SK-N-SH (cell line): ENCODE measurements at regions not wholly inside any gene's neighbourhood (a gene's known extent, or its start where the extent isn't known, plus 50 kb on each side); places are given as distances from the start of the nearest gene placed in this dataset.
A peak's percentile ranks its signal among the peaks of the same experiment; 100 is the strongest.

Source experiments
- CTCF ChIA-PET: fragments of 300-600, 350-600 bp; formaldehyde crosslinking; extraction: SDS; loops from one replicate; lab custom pipeline; 2021; lab: Yijun Ruan, JAX
- POLR2A ChIA-PET: fragments of 350-600 bp; sonication (Branson Sonifier 250); formaldehyde crosslinking; extraction: SDS; loops from one replicate; lab custom pipeline; 2020; ENCODE audit warnings: antibody characterized with exemption, inconsistent platforms; lab: Yijun Ruan, JAX
- DNase-seq: peaks from one replicate; pipeline ENCODE4 v3.0.0; 2012
- H2AFZ ChIP-seq: fragments of 200-600 bp; sonication (generic); 2 replicates; pipeline ENCODE4 v1.8.1; 2016; ENCODE audit warnings: antibody characterized with exemption, mild to moderate bottlenecking, low read depth
- H3F3A ChIP-seq: fragments of 200-600 bp; sonication (generic); replicated peaks from 2 replicates; pipeline ENCODE3; 2016; ENCODE audit warnings: antibody characterized with exemption, mild to moderate bottlenecking; ENCODE audit not compliant: insufficient read depth
- H3K27ac ChIP-seq, 2 experiments: fragments of 200-500 bp in 1 of 2; fragments of 200-600 bp in 1 of 2; sonication (Bioruptor generic) in 1 of 2; sonication (generic), shearing (Covaris generic) in 1 of 2; 2 replicates each; pipeline versions ENCODE4 v1.5.1 to v1.6.1; 2014 to 2016; ENCODE audit warnings: low read depth in 2 of 2, inconsistent platforms in 1 of 2, low read length in 1 of 2, mild to moderate bottlenecking in 1 of 2, mixed read lengths in 1 of 2
- H3K27me3 ChIP-seq: fragments of 200-600 bp; sonication (generic), shearing (Covaris generic); 2 replicates; pipeline ENCODE4 v1.6.1; 2016; ENCODE audit warnings: mixed run types; ENCODE audit not compliant: insufficient read depth
- H3K36me3 ChIP-seq, 2 experiments: fragments of 200-500 bp in 1 of 2; fragments of 200-600 bp in 1 of 2; sonication (Bioruptor generic) in 1 of 2; sonication (generic) in 1 of 2; replicated peaks in 1 of 2; 2 replicates each; pipeline versions ENCODE3 to v1.5.1; 2014 to 2016; ENCODE audit warnings: low read length in 1 of 2, mild to moderate bottlenecking in 1 of 2; ENCODE audit not compliant: insufficient read depth in 2 of 2, control insufficient read depth in 1 of 2
- H3K4me1 ChIP-seq, 2 experiments: fragments of 200-500 bp in 1 of 2; fragments of 200-600 bp in 1 of 2; sonication (Bioruptor generic) in 1 of 2; sonication (generic), shearing (Covaris generic) in 1 of 2; 2 replicates each; pipeline versions ENCODE4 v1.5.1 to v1.6.1; 2014 to 2016; ENCODE audit warnings: low read depth in 1 of 2, low read length in 1 of 2, mixed run types in 1 of 2; ENCODE audit not compliant: insufficient read depth in 2 of 2, control insufficient read depth in 1 of 2
- H3K4me2 ChIP-seq: fragments of 200-600 bp; sonication (generic), shearing (Covaris generic); 2 replicates; pipeline ENCODE4 v1.6.1; 2017; ENCODE audit warnings: mixed run types
- H3K4me3 ChIP-seq, 2 experiments: fragments of 200-500 bp in 1 of 2; fragments of 200-600 bp in 1 of 2; sonication (Bioruptor generic) in 1 of 2; sonication (generic), shearing (Covaris generic) in 1 of 2; 2 replicates each; pipeline versions ENCODE4 v1.5.1 to v1.8.1; 2014 to 2016; ENCODE audit warnings: low read depth in 2 of 2, inconsistent platforms in 1 of 2, low read length in 1 of 2, mild to moderate bottlenecking in 1 of 2, mixed read lengths in 1 of 2, moderate library complexity in 1 of 2
- H3K79me2 ChIP-seq: fragments of 200-600 bp; sonication (generic); 2 replicates; pipeline ENCODE4 v1.8.1; 2017; ENCODE audit warnings: mild to moderate bottlenecking; ENCODE audit not compliant: insufficient read depth
- H3K9ac ChIP-seq: fragments of 200-600 bp; sonication (generic); 2 replicates; pipeline ENCODE4 v1.6.1; 2017; ENCODE audit warnings: mixed run types
- H3K9me2 ChIP-seq: fragments of 200-600 bp; sonication (generic); 2 replicates; pipeline ENCODE4 v1.6.1; 2017; ENCODE audit warnings: mixed run types
- H3K9me3 ChIP-seq: fragments of 200-600 bp; sonication (generic); 2 replicates; pipeline ENCODE4 v1.6.1; 2017; ENCODE audit warnings: mixed run types, mild to moderate bottlenecking, moderate library complexity
- H4K20me1 ChIP-seq: fragments of 200-600 bp; sonication (generic); 2 replicates; pipeline ENCODE4 v1.6.1; 2017; ENCODE audit warnings: mild to moderate bottlenecking, mixed run types; ENCODE audit not compliant: insufficient read depth
- CHD2 ChIP-seq: fragments of 150-350 bp; IDR thresholded peaks from 2 replicates; pipeline ENCODE4 v1.6.1; 2018; ENCODE audit warnings: low read length; ENCODE audit not compliant: partially characterized antibody
- CTCF ChIP-seq: fragments of 200-600 bp; sonication (generic); IDR thresholded peaks from 2 replicates; pipeline ENCODE4 v1.6.1; 2017; ENCODE audit warnings: antibody characterized with exemption, mild to moderate bottlenecking, moderate library complexity
- EZH2phosphoT487 ChIP-seq: fragments of 200-600 bp; sonication (generic); IDR thresholded peaks from 2 replicates; pipeline ENCODE4 v1.6.1; 2017; ENCODE audit warnings: low read depth, mixed run types, mild to moderate bottlenecking, antibody characterized with exemption, moderate library complexity, borderline replicate concordance
- GABPA ChIP-seq: IDR thresholded peaks from 2 replicates; pipeline ENCODE4 v1.4.0; 2012; ENCODE audit warnings: low read depth, mild to moderate bottlenecking
- JUND ChIP-seq: IDR thresholded peaks from 2 replicates; pipeline ENCODE4 v1.4.0; 2012
- MXI1 ChIP-seq: IDR thresholded peaks from 2 replicates; pipeline ENCODE4 v1.6.1; 2012; ENCODE audit warnings: mild to moderate bottlenecking, low read depth, low read length, improper control_type of control experiment
- NFIC ChIP-seq: IDR thresholded peaks from 2 replicates; pipeline ENCODE4 v1.4.0; 2012; ENCODE audit warnings: borderline replicate concordance
- NRF1 ChIP-seq: IDR thresholded peaks from 2 replicates; pipeline ENCODE4 v1.6.1; 2012; ENCODE audit warnings: low read depth, mild to moderate bottlenecking, low read length
- POLR2AphosphoS5 ChIP-seq: IDR thresholded peaks from 2 replicates; pipeline ENCODE4 v1.6.1; 2012; ENCODE audit warnings: low read depth, low read length
- RAD21 ChIP-seq: IDR thresholded peaks from 2 replicates; pipeline ENCODE4 v1.6.1; 2012; ENCODE audit warnings: mild to moderate bottlenecking, low read length
- REST ChIP-seq: IDR thresholded peaks from 2 replicates; pipeline ENCODE4 v1.6.1; 2012; ENCODE audit warnings: mild to moderate bottlenecking, low read depth, low read length, moderate library complexity
- SIN3A ChIP-seq: IDR thresholded peaks from 2 replicates; pipeline ENCODE4 v1.6.1; 2012; ENCODE audit warnings: low read depth, mild to moderate bottlenecking, low read length, moderate library complexity, borderline replicate concordance
- SMC3 ChIP-seq: IDR thresholded peaks from 2 replicates; pipeline ENCODE4 v1.6.1; 2012; ENCODE audit warnings: low read depth, low read length, improper control_type of control experiment
- TAF1 ChIP-seq: IDR thresholded peaks from 2 replicates; pipeline ENCODE4 v1.6.1; 2012; ENCODE audit warnings: low read depth, mild to moderate bottlenecking, low read length, moderate library complexity, borderline replicate concordance
- YY1 ChIP-seq: IDR thresholded peaks from 2 replicates; pipeline ENCODE4 v1.4.0; 2012; ENCODE audit warnings: low read depth, mild to moderate bottlenecking
- WGBS: methylation state at CpG from one replicate; pipeline ENCODE4 v1.1.6; 2017; ENCODE audit warnings: low lambda C conversion rate; 5-methylcytosine and 5-hydroxymethylcytosine counted together
- TF ChIP-seq, protein P1 (sequence below): IDR thresholded peaks from 2 replicates; pipeline ENCODE4 v1.4.0; 2012; ENCODE audit warnings: low read depth, borderline replicate concordance
- TF ChIP-seq, protein P2 (sequence below): IDR thresholded peaks from 2 replicates; pipeline ENCODE4 v1.4.0; 2012; ENCODE audit warnings: low read depth, borderline replicate concordance

DNA sequence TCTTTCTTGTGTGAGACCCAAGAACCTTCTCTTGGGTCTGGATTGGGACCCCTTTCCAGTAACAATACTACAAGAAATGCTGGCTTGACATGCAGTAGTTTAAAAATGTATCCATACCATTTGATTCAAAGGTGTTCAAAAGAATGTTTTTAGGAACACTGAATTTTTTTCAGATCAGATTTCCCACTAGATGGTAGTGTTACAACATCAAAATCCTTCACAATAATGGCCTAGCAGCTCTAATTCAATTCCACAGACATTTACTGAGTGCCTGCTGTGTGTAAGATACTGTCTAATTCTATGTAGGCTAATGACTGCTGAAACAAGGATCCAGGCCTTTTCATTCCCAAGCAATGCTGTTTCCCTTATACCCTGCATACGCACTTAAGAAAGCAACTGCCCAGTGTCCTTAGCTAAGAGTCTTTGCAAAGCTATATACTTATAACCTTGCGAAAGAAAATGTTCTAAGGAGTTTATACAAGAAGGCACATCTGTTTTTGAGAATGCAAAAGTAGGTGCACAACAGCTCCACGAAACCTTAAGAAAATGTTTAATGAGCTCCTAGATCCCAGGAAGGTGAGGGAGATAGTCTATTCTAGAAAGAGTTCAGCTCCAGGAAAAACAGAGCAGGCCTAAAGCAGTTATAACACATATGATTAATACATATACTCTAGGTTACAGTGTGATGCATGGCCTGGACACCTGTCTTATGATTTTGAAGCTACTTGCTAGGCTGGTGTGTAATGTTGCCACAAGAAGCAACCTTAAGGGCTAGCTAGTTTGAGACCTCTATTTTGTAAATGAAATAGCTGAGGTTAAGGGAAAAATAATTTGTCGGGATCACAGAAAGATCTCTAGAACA lies 50.9 kb upstream of the PKP2 start:
- Histone ChIP-seq H3K9ac (no peak overlapping the region), H2AFZ (no peak overlapping the region), H3K36me3 (no peaks in the 10 kb centered on the region), H4K20me1 (no peaks in the 10 kb centered on the region), H3K27ac (no peak overlapping the region), H3K9me2 (no peaks in the 10 kb centered on the region), H3K4me3 (no peak overlapping the region), H3F3A (peaks cover 3% of the 10 kb centered on the region), H3K9me3 (no peaks in the 10 kb centered on the region), H3K27me3 (no peaks in the 10 kb centered on the region), H3K4me1 (no peaks in the 10 kb centered on the region), H3K79me2 (no peaks in the 10 kb centered on the region), H3K4me2 (no peak overlapping the region)
- ChIA-PET POLR2A (no interaction called here), CTCF (interaction anchor here (0.6 to 2.5 kb wide), 12 partner anchors 9 to 1075 kb away, joined by 3 to 17 read pairs (median 3); partner anchors contain the start of genes ALG10 and YARS2)
- peak; percentile 39 for TF ChIP-seq CTCF
- TF ChIP-seq SMC3: peak; percentile 33; the same call in 1 of the 2 replicates
- peak; percentile 74 for TF ChIP-seq RAD21
- TF ChIP-seq GABPA: no peak
- DNase-seq: peak; percentile 54
- 64% methylated on average over 4 of the region's 4 CpGs for WGBS

DNA sequence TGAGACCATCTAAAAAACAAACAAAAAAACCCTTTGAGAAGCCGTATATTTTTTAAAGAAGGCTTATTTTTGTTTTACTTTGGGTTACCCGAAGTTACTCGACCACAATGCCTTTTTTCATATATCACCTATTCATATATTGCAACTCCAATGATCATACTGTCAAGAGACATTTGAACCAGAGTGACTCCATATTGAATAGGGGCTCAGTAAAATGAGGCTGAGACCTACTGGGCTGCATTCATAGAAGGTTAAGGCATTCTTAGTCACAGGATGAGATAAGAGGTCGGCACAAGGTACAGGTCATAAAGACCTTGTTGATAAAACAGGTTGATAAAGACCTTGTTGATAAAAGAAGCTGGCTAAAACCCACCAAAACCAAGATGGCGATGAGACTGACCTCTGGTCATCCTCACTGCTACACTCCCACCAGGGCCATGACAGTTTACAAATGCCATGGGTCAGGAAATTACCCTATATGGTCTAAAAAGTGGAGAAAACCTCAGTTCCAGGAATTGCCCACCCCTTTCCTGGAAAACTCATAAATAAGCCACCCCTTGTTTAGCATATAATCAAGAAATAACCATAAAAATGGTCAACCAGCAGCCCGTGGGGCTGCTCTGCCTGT lies 50.0 kb upstream of the PKP2 start:
- H4K20me1 ChIP-seq: no peaks in the 10 kb centered on the region
- no peaks in the 10 kb centered on the region for H3K79me2 ChIP-seq
- H3K27ac ChIP-seq: no peak overlapping the region
- no peaks in the 10 kb centered on the region for H3K9me2 ChIP-seq
- CTCF ChIA-PET: interaction anchor here (0.8 to 2.5 kb wide), 5 partner anchors 9 to 1075 kb away, joined by 3 to 17 read pairs (median 4); partner anchors contain the start of genes ALG10 and YARS2
- H3K9me3 ChIP-seq: no peaks in the 10 kb centered on the region
- POLR2A ChIA-PET: no interaction called here
- no peak overlapping the region for H3K4me2 ChIP-seq
- no peaks in the 10 kb centered on the region for H3K27me3 ChIP-seq
- no peaks in the 10 kb centered on the region for H3K36me3 ChIP-seq
- peaks cover 3% of the 10 kb centered on the region for H3F3A ChIP-seq
- H3K9ac ChIP-seq: no peak overlapping the region
- no peak overlapping the region for H3K4me3 ChIP-seq
- H2AFZ ChIP-seq: no peak overlapping the region
- DNase-seq: no peak
- no peaks in the 10 kb centered on the region for H3K4me1 ChIP-seq
- 17% methylated on average over 6 of the region's 6 CpGs for WGBS
- TF ChIP-seq, protein P1, sequence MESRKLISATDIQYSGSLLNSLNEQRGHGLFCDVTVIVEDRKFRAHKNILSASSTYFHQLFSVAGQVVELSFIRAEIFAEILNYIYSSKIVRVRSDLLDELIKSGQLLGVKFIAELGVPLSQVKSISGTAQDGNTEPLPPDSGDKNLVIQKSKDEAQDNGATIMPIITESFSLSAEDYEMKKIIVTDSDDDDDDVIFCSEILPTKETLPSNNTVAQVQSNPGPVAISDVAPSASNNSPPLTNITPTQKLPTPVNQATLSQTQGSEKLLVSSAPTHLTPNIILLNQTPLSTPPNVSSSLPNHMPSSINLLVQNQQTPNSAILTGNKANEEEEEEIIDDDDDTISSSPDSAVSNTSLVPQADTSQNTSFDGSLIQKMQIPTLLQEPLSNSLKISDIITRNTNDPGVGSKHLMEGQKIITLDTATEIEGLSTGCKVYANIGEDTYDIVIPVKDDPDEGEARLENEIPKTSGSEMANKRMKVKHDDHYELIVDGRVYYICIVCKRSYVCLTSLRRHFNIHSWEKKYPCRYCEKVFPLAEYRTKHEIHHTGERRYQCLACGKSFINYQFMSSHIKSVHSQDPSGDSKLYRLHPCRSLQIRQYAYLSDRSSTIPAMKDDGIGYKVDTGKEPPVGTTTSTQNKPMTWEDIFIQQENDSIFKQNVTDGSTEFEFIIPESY: no peak
- TF ChIP-seq MXI1 (no peak), RAD21 (no peak), SIN3A (no peak), CHD2 (no peak), TAF1 (no peak), JUND (no peak), NRF1 (no peak), NFIC (no peak), YY1 (no peak), EZH2phosphoT487 (no peak), REST (no peak), GABPA (no peak), POLR2AphosphoS5 (no peak)
- TF ChIP-seq, protein P2, sequence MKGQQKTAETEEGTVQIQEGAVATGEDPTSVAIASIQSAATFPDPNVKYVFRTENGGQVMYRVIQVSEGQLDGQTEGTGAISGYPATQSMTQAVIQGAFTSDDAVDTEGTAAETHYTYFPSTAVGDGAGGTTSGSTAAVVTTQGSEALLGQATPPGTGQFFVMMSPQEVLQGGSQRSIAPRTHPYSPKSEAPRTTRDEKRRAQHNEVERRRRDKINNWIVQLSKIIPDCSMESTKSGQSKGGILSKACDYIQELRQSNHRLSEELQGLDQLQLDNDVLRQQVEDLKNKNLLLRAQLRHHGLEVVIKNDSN: no peak
